Gastrocnemius medialis (tissue), 4 donors: ENCODE measurements at regions not wholly inside any gene's neighbourhood (a gene's known extent, or its start where the extent isn't known, plus 50 kb on each side); places are given as distances from the start of the nearest gene placed in this dataset.

Source experiments
- ATAC-seq, 2 donors: fragments of 150-250 bp; one replicate each; pipeline ENCODE4 v1.9.1; 2016
- DNase-seq, 2 donors: peaks; one replicate each; pipeline ENCODE4 v3.0.0-alpha.2; 2019
- H3K27ac ChIP-seq, 4 donors: fragments of 200-600 bp; sonication (generic); 1 replicate in 1 of 4; 2 replicates in 3 of 4; pipeline ENCODE4 v1.5.1; 2016 to 2018; ENCODE audit warnings: mild to moderate bottlenecking in 2 of 4, moderate library complexity in 1 of 4
- H3K27me3 ChIP-seq, 3 donors: fragments of 200-600 bp; sonication (generic) in 2 of 3; 1 replicate in 1 of 3; 2 replicates in 2 of 3; pipeline versions ENCODE4 v1.5.1 to v1.6.0; 2016 to 2019; ENCODE audit warnings: mild to moderate bottlenecking in 1 of 3, moderate library complexity in 1 of 3
- H3K36me3 ChIP-seq, 2 donors: fragments of 200-600 bp; sonication (generic) in 1 of 2; one replicate each; pipeline ENCODE4 v1.5.1; 2017 to 2018
- H3K4me1 ChIP-seq, 2 donors: fragments of 200-600 bp; sonication (generic) in 1 of 2; one replicate each; pipeline ENCODE4 v1.5.1; 2016 to 2017; ENCODE audit warnings: mild to moderate bottlenecking in 2 of 2
- H3K4me3 ChIP-seq, 4 donors: fragments of 200-600 bp; sonication (generic) in 3 of 4; 1 replicate in 1 of 4; 2 replicates in 3 of 4; pipeline ENCODE4 v1.5.1; 2016 to 2019; ENCODE audit warnings: mild to moderate bottlenecking in 2 of 4
- H3K9me3 ChIP-seq, 3 donors: fragments of 200-600 bp; sonication (generic) in 2 of 3; 1 replicate in 1 of 3; 2 replicates in 2 of 3; pipeline ENCODE4 v1.5.1; 2016 to 2019
- POLR2A ChIP-seq, 2 donors: fragments of 450-650 bp; IDR thresholded peaks; one replicate each; pipeline ENCODE4 v1.6.1; 2017; ENCODE audit warnings: antibody characterized with exemption in 2 of 2, mild to moderate bottlenecking in 2 of 2, moderate library complexity in 2 of 2
- in situ Hi-C, 4 donors: fragments of 200-750 bp; cut with MboI; loops; one replicate each; pipeline versions ENCODE4 v1.15.0 to v1.8.0; 2017; ENCODE audit warnings: low sequenced_read_pairs in 4 of 4
- intact Hi-C: fragments of 100-400 bp; cut with DNase I; formaldehyde crosslinking; loops from one replicate; pipeline ENCODE4 v1.15.1; 2023; ENCODE audit warnings: low total_unique reads
- TF ChIP-seq, protein P1 (sequence below), 5 experiments: fragments of 450-650 bp in 3 of 5; fragments of 200-600 bp in 2 of 5; sonication (generic) in 2 of 5; IDR thresholded peaks in 4 of 5; conservative IDR thresholded peaks in 1 of 5; 1 replicate in 4 of 5; 2 replicates in 1 of 5; pipeline ENCODE4 v1.5.1; 2016 to 2019; ENCODE audit warnings: antibody characterized with exemption in 5 of 5, mild to moderate bottlenecking in 3 of 5, moderate library complexity in 3 of 5

DNA sequence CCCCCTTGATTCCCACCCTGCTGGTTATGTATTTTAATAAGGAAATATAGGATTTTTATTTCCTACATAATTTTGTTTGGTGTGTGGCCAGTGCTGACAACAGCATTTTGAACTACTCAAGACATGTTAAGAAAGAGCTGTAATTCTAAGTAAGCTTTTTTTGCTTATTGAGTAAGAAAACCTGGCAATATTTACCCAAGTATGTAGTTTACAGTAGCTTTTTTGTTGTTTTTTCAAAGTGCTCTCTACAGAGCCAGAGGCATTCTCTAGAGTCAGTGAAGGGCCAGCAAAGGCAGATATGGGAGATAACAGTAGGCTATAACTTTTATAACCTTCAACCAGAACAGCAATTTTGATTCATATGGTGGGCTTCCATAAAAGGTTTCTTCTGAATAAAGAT lies 63.2 kb upstream of the TMEM168 start:
- Histone ChIP-seq H3K4me1 (no peaks in the 10 kb centered on the region), H3K27ac (no peak overlapping the region), H3K9me3 (no peaks in the 10 kb centered on the region), H3K36me3 (no peaks in the 10 kb centered on the region), H3K4me3 (no peak overlapping the region), H3K27me3 (no peaks in the 10 kb centered on the region)
- DNase-seq (no peak), ATAC-seq (no peak)
- in situ Hi-C loops = no loop called here
- intact Hi-C loops = no loop called here
- TF ChIP-seq POLR2A (IDR thresholded peaks at IDR 0.05) = no peak
- TF ChIP-seq, protein P1, sequence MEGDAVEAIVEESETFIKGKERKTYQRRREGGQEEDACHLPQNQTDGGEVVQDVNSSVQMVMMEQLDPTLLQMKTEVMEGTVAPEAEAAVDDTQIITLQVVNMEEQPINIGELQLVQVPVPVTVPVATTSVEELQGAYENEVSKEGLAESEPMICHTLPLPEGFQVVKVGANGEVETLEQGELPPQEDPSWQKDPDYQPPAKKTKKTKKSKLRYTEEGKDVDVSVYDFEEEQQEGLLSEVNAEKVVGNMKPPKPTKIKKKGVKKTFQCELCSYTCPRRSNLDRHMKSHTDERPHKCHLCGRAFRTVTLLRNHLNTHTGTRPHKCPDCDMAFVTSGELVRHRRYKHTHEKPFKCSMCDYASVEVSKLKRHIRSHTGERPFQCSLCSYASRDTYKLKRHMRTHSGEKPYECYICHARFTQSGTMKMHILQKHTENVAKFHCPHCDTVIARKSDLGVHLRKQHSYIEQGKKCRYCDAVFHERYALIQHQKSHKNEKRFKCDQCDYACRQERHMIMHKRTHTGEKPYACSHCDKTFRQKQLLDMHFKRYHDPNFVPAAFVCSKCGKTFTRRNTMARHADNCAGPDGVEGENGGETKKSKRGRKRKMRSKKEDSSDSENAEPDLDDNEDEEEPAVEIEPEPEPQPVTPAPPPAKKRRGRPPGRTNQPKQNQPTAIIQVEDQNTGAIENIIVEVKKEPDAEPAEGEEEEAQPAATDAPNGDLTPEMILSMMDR (IDR thresholded peaks at IDR 0.05 in 4 of 5, conservative IDR thresholded peaks at IDR 0.05 in 1 of 5) = no peak

DNA sequence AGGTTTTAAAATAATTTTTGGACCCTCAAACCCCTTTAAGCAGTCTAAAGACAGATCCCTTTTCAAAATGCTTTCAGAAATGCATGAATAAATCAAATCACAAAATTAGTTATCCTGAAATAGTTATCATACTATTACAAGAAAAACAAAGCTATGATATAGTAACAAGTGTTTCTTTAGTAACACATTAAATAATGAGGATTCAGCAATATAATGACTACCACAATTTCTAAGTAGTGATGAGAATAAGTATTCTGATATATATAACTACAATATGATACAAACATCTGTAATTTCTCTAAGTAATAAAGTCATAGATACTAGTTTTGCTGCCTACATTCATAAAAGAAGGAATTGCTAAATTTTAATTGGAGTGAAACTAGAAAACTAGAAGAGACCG lies 53.0 kb upstream of the TMEM168 start:
- TF ChIP-seq POLR2A (IDR thresholded peaks at IDR 0.05) = no peak
- TF ChIP-seq, protein P1 (IDR thresholded peaks at IDR 0.05 in 4 of 5, conservative IDR thresholded peaks at IDR 0.05 in 1 of 5) = no peak
- in situ Hi-C loops (no loop called here), intact Hi-C loops (no loop called here)
- Histone ChIP-seq H3K4me1 (no peaks in the 10 kb centered on the region), H3K4me3 (no peak overlapping the region), H3K9me3 (no peaks in the 10 kb centered on the region), H3K27ac (no peak overlapping the region), H3K27me3 (no peaks in the 10 kb centered on the region), H3K36me3 (no peaks in the 10 kb centered on the region)
- no peak for ATAC-seq
- no peak for DNase-seq
